Gastrocnemius medialis (tissue), 4 donors: ENCODE measurements at regions not wholly inside any gene's neighbourhood (a gene's known extent, or its start where the extent isn't known, plus 50 kb on each side); places are given as distances from the start of the nearest gene placed in this dataset.

Experiments used
- POLR2A ChIP-seq, 2 donors: fragments of 450-650 bp; IDR thresholded peaks; one replicate each; pipeline ENCODE4 v1.6.1; 2017; ENCODE audit warnings: antibody characterized with exemption in 2 of 2, mild to moderate bottlenecking in 2 of 2, moderate library complexity in 2 of 2
- TF ChIP-seq, protein P1 (sequence below), 5 experiments: fragments of 450-650 bp in 3 of 5; fragments of 200-600 bp in 2 of 5; sonication (generic) in 2 of 5; IDR thresholded peaks in 4 of 5; conservative IDR thresholded peaks in 1 of 5; 1 replicate in 4 of 5; 2 replicates in 1 of 5; pipeline ENCODE4 v1.5.1; 2016 to 2019; ENCODE audit warnings: antibody characterized with exemption in 5 of 5, mild to moderate bottlenecking in 3 of 5, moderate library complexity in 3 of 5

DNA sequence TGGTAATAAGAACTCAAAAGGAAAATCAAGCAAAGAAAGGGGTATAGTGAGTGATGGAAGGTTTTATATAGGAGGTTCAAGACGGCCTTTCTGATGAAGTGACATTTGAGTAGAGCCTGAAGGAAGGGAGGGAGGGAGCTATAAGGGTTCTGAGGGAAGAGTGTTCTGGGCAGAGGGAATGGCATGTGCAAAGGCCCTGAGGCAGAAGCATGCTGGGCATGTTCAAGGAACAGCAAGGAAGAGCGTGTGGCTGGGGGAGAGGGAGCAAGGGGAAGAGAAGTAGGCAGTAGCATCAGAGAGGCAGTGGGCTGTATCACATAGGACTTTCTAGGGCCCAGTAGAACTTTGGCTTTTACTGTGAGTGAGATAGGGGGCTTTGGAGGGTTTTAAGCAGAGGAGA, 108.9 kb upstream of the NAV2 start:
- TF ChIP-seq, protein P1, sequence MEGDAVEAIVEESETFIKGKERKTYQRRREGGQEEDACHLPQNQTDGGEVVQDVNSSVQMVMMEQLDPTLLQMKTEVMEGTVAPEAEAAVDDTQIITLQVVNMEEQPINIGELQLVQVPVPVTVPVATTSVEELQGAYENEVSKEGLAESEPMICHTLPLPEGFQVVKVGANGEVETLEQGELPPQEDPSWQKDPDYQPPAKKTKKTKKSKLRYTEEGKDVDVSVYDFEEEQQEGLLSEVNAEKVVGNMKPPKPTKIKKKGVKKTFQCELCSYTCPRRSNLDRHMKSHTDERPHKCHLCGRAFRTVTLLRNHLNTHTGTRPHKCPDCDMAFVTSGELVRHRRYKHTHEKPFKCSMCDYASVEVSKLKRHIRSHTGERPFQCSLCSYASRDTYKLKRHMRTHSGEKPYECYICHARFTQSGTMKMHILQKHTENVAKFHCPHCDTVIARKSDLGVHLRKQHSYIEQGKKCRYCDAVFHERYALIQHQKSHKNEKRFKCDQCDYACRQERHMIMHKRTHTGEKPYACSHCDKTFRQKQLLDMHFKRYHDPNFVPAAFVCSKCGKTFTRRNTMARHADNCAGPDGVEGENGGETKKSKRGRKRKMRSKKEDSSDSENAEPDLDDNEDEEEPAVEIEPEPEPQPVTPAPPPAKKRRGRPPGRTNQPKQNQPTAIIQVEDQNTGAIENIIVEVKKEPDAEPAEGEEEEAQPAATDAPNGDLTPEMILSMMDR (IDR thresholded peaks at IDR 0.05 in 4 of 5, conservative IDR thresholded peaks at IDR 0.05 in 1 of 5): no peak
- TF ChIP-seq POLR2A (IDR thresholded peaks at IDR 0.05): no peak
